GM20000 (cell line): ENCODE measurements at regions not wholly inside any gene's neighbourhood (a gene's known extent, or its start where the extent isn't known, plus 50 kb on each side); places are given as distances from the start of the nearest gene placed in this dataset.

Source experiments
- DNase-seq: peaks from one replicate; pipeline ENCODE4 v3.0.0; 2012; ENCODE audit warnings: low spot score
- CTCF ChIP-seq: IDR thresholded peaks from 2 replicates; pipeline ENCODE4 v1.5.1; 2012; ENCODE audit warnings: mild to moderate bottlenecking, control low read depth; ENCODE audit errors: extremely low read depth, missing control alignments

GRCh38 chr4:100062921-100063320 lies 112.8 kb upstream of the H2AZ1 start:
- TF ChIP-seq CTCF: no peak
- no peak for DNase-seq

- no peak for DNase-seq
- TF ChIP-seq CTCF: no peak
Measured at GRCh38 chr4:100061835-100062234, 111.8 kb upstream of the H2AZ1 start.

GRCh38 chr4:100060765-100061416 lies 110.8 kb upstream of the H2AZ1 start:
- DNase-seq: peak; percentile 32
- TF ChIP-seq CTCF: no peak

GRCh38 chr4:100059467-100059866 lies 109.4 kb upstream of the H2AZ1 start:
- no peak for DNase-seq
- no peak for TF ChIP-seq CTCF

- no peak for DNase-seq
- no peak for TF ChIP-seq CTCF
Measured at GRCh38 chr4:100056701-100057100, 106.6 kb upstream of the H2AZ1 start.

GRCh38 chr4:100054071-100054470 lies 104.0 kb upstream of the H2AZ1 start:
- DNase-seq: no peak
- no peak for TF ChIP-seq CTCF

- no peak for DNase-seq
- no peak for TF ChIP-seq CTCF
Measured at GRCh38 chr4:100049872-100050271, 99.8 kb upstream of the H2AZ1 start.
